Glutamatergic neuron (in vitro differentiated cells): ENCODE measurements at regions not wholly inside any gene's neighbourhood (a gene's known extent, or its start where the extent isn't known, plus 50 kb on each side); places are given as distances from the start of the nearest gene placed in this dataset.

ENCODE experiments used
- DNase-seq: peaks from one replicate; pipeline ENCODE4 v3.0.0; 2022
- H3K27ac Mint-ChIP-seq: one replicate; pipeline ENCODE4 v1.8.0; 2020; ENCODE audit warnings: mild to moderate bottlenecking, mixed read lengths, inconsistent platforms; ENCODE audit not compliant: unreplicated experiment
- H3K27me3 Mint-ChIP-seq: one replicate; pipeline ENCODE4 v1.8.0; 2020; ENCODE audit warnings: mild to moderate bottlenecking, moderate library complexity, mixed read lengths, inconsistent platforms; ENCODE audit not compliant: unreplicated experiment
- H3K36me3 Mint-ChIP-seq: one replicate; pipeline ENCODE4 v1.8.0; 2020; ENCODE audit warnings: mild to moderate bottlenecking, mixed read lengths, inconsistent platforms; ENCODE audit not compliant: unreplicated experiment
- H3K4me1 Mint-ChIP-seq: one replicate; pipeline ENCODE4 v1.8.0; 2020; ENCODE audit warnings: mild to moderate bottlenecking, low read depth, mixed read lengths, inconsistent platforms; ENCODE audit not compliant: unreplicated experiment
- H3K4me3 Mint-ChIP-seq: one replicate; pipeline ENCODE4 v1.8.0; 2020; ENCODE audit warnings: mild to moderate bottlenecking, mixed read lengths, inconsistent platforms; ENCODE audit not compliant: unreplicated experiment
- H3K9me3 Mint-ChIP-seq: one replicate; pipeline ENCODE4 v1.8.0; 2020; ENCODE audit warnings: mild to moderate bottlenecking, moderate library complexity, mixed read lengths, inconsistent platforms; ENCODE audit not compliant: unreplicated experiment
- CTCF ChIP-seq: fragments of 200-600 bp; sonication (generic); IDR thresholded peaks from one replicate; pipeline ENCODE4 v1.5.0; 2021; ENCODE audit not compliant: partially characterized antibody, unreplicated experiment

- DNase-seq: no peak
- H3K4me1 Mint-ChIP-seq: peaks cover 5% of the 10 kb centered on the region
- no peak for TF ChIP-seq CTCF
- peaks cover 2% of the 10 kb centered on the region for H3K9me3 Mint-ChIP-seq
- H3K27me3 Mint-ChIP-seq: no peaks in the 10 kb centered on the region
- H3K27ac Mint-ChIP-seq: no peak overlapping the region
- no peaks in the 10 kb centered on the region for H3K36me3 Mint-ChIP-seq
- no peak overlapping the region for H3K4me3 Mint-ChIP-seq
Observed at GRCh38 chr4:110753466-110753865, 130.6 kb upstream of the PITX2 start.

GRCh38 chr4:110754716-110755115 is 131.8 kb upstream of the PITX2 start:
- Mint-ChIP-seq H3K27me3 (no peaks in the 10 kb centered on the region), H3K36me3 (no peaks in the 10 kb centered on the region), H3K4me1 (no peaks in the 10 kb centered on the region), H3K9me3 (peaks cover 2% of the 10 kb centered on the region), H3K4me3 (no peak overlapping the region), H3K27ac (no peak overlapping the region)
- TF ChIP-seq CTCF: no peak
- DNase-seq: no peak

- no peak for TF ChIP-seq CTCF
- no peak overlapping the region for H3K27ac Mint-ChIP-seq
- H3K4me3 Mint-ChIP-seq: no peak overlapping the region
- no peaks in the 10 kb centered on the region for H3K9me3 Mint-ChIP-seq
- no peak for DNase-seq
- H3K36me3 Mint-ChIP-seq: peaks cover 5% of the 10 kb centered on the region
- H3K4me1 Mint-ChIP-seq: no peaks in the 10 kb centered on the region
- H3K27me3 Mint-ChIP-seq: no peaks in the 10 kb centered on the region
Observed at GRCh38 chr4:110769578-110769977, 146.7 kb upstream of the PITX2 start.

DNA sequence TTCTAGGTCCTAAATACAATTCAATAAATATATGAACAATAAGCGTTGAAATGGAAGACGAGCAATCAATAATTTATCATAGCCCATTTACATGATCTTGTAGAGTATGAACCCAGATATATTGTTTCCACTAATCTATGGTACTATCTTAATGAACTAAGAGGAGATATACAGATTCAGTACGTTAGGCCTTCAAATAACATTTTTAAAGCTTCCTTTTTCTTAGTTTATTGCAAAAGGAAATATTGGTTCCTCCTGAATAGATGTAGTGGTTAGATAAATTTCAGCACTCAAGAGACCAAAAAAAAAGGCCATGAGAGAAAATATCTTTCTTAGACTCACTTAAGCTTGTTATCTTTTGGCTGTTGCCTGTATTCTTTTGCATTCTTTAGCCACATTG is 147.5 kb upstream of the PITX2 start:
- H3K9me3 Mint-ChIP-seq: no peaks in the 10 kb centered on the region
- H3K27me3 Mint-ChIP-seq: no peaks in the 10 kb centered on the region
- H3K27ac Mint-ChIP-seq: no peak overlapping the region
- no peak for DNase-seq
- H3K36me3 Mint-ChIP-seq: peaks cover 5% of the 10 kb centered on the region
- no peak for TF ChIP-seq CTCF
- H3K4me1 Mint-ChIP-seq: no peaks in the 10 kb centered on the region
- no peak overlapping the region for H3K4me3 Mint-ChIP-seq

DNA sequence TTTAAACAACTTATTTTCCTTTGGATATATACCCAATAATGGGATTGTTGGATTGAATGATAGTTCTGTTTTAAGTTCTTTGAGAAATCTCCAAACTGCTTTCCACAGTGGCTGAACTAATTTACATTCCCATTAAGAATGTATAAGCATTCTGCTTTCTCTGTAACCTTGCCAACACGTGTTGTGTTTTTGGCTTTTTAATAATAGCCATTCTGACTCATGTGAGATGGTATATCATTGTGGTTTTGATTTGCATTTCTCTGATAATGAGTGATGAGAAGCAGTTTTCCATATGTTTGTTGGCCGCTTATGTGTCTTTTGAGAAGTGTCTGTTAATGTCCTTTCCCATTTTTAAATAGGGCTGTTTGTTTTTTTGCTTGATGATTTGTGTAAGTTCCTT is 155.6 kb upstream of the PITX2 start:
- no peak for TF ChIP-seq CTCF
- peaks cover 2% of the 10 kb centered on the region for H3K27me3 Mint-ChIP-seq
- H3K4me1 Mint-ChIP-seq: no peaks in the 10 kb centered on the region
- no peaks in the 10 kb centered on the region for H3K9me3 Mint-ChIP-seq
- DNase-seq: no peak
- H3K27ac Mint-ChIP-seq: no peak overlapping the region
- H3K36me3 Mint-ChIP-seq: no peaks in the 10 kb centered on the region
- no peak overlapping the region for H3K4me3 Mint-ChIP-seq
